ENCODE measurements at regions not wholly inside any gene's neighbourhood (a gene's known extent, or its start where the extent isn't known, plus 50 kb on each side); places are given as distances from the start of the nearest gene placed in this dataset.

GRCh38 chr2:104049438-104049837 lies 804.5 kb upstream of the POU3F3 start:
- DNase-seq = no peak
- H3K27ac Mint-ChIP-seq (ENCODE audit: unreplicated experiment) = no peak overlapping the region
- no peaks in the 10 kb centered on the region for H3K36me3 Mint-ChIP-seq (ENCODE audit: unreplicated experiment)
- H3K9me3 Mint-ChIP-seq (ENCODE audit: unreplicated experiment) = no peaks in the 10 kb centered on the region
- no peaks in the 10 kb centered on the region for H3K27me3 Mint-ChIP-seq (ENCODE audit: unreplicated experiment)
- TF ChIP-seq CTCF (IDR thresholded peaks at IDR 0.05; ENCODE audit: partially characterized antibody, unreplicated experiment) = no peak
- peaks cover 3% of the 10 kb centered on the region for H3K4me1 Mint-ChIP-seq (ENCODE audit: low read depth, unreplicated experiment)
- H3K4me3 Mint-ChIP-seq (ENCODE audit: unreplicated experiment) = no peak overlapping the region

- no peak overlapping the region for H3K4me3 Mint-ChIP-seq (ENCODE audit: unreplicated experiment)
- H3K9me3 Mint-ChIP-seq (ENCODE audit: unreplicated experiment) = no peaks in the 10 kb centered on the region
- H3K27ac Mint-ChIP-seq (ENCODE audit: unreplicated experiment) = no peak overlapping the region
- H3K27me3 Mint-ChIP-seq (ENCODE audit: unreplicated experiment) = no peaks in the 10 kb centered on the region
- no peak for TF ChIP-seq CTCF (IDR thresholded peaks at IDR 0.05; ENCODE audit: partially characterized antibody, unreplicated experiment)
- no peaks in the 10 kb centered on the region for H3K36me3 Mint-ChIP-seq (ENCODE audit: unreplicated experiment)
- peaks cover 3% of the 10 kb centered on the region for H3K4me1 Mint-ChIP-seq (ENCODE audit: low read depth, unreplicated experiment)
- DNase-seq = no peak
Measured at GRCh38 chr2:104049981-104050380, 803.9 kb upstream of the POU3F3 start.

- H3K27me3 Mint-ChIP-seq (ENCODE audit: unreplicated experiment) = no peaks in the 10 kb centered on the region
- DNase-seq = no peak
- no peak for TF ChIP-seq CTCF (IDR thresholded peaks at IDR 0.05; ENCODE audit: partially characterized antibody, unreplicated experiment)
- H3K36me3 Mint-ChIP-seq (ENCODE audit: unreplicated experiment) = no peaks in the 10 kb centered on the region
- peaks cover 3% of the 10 kb centered on the region for H3K4me1 Mint-ChIP-seq (ENCODE audit: low read depth, unreplicated experiment)
- H3K4me3 Mint-ChIP-seq (ENCODE audit: unreplicated experiment) = no peak overlapping the region
- no peak overlapping the region for H3K27ac Mint-ChIP-seq (ENCODE audit: unreplicated experiment)
- H3K9me3 Mint-ChIP-seq (ENCODE audit: unreplicated experiment) = no peaks in the 10 kb centered on the region
Measured at GRCh38 chr2:104050656-104051242, 803.2 kb upstream of the POU3F3 start.

GRCh38 chr2:104051766-104052165 lies 802.1 kb upstream of the POU3F3 start:
- Mint-ChIP-seq H3K4me1 (ENCODE audit: low read depth, unreplicated experiment) (peaks cover 3% of the 10 kb centered on the region), H3K4me3 (ENCODE audit: unreplicated experiment) (no peak overlapping the region), H3K36me3 (ENCODE audit: unreplicated experiment) (no peaks in the 10 kb centered on the region), H3K27me3 (ENCODE audit: unreplicated experiment) (peaks cover 1% of the 10 kb centered on the region), H3K27ac (ENCODE audit: unreplicated experiment) (no peak overlapping the region), H3K9me3 (ENCODE audit: unreplicated experiment) (no peaks in the 10 kb centered on the region)
- no peak for DNase-seq
- TF ChIP-seq CTCF (IDR thresholded peaks at IDR 0.05; ENCODE audit: partially characterized antibody, unreplicated experiment) = no peak

- peaks cover 3% of the 10 kb centered on the region for H3K4me1 Mint-ChIP-seq (ENCODE audit: low read depth, unreplicated experiment)
- H3K4me3 Mint-ChIP-seq (ENCODE audit: unreplicated experiment) = no peak overlapping the region
- H3K27me3 Mint-ChIP-seq (ENCODE audit: unreplicated experiment) = peaks cover 1% of the 10 kb centered on the region
- no peaks in the 10 kb centered on the region for H3K36me3 Mint-ChIP-seq (ENCODE audit: unreplicated experiment)
- H3K9me3 Mint-ChIP-seq (ENCODE audit: unreplicated experiment) = no peaks in the 10 kb centered on the region
- no peak for DNase-seq
- TF ChIP-seq CTCF (IDR thresholded peaks at IDR 0.05; ENCODE audit: partially characterized antibody, unreplicated experiment) = no peak
- H3K27ac Mint-ChIP-seq (ENCODE audit: unreplicated experiment) = no peak overlapping the region
Measured at GRCh38 chr2:104052356-104052755, 801.6 kb upstream of the POU3F3 start.

Data from glutamatergic neuron (in vitro differentiated cells).